Neural cell (in vitro differentiated cells): ENCODE measurements at regions not wholly inside any gene's neighbourhood (a gene's known extent, or its start where the extent isn't known, plus 50 kb on each side); places are given as distances from the start of the nearest gene placed in this dataset.

ENCODE experiments used
- H2AFZ ChIP-seq: fragments of 200-600, 300-800 bp; sonication (generic), shearing (Covaris generic); 2 replicates; pipeline ENCODE4 v1.6.0; 2014; ENCODE audit warnings: low read depth, mild to moderate bottlenecking, antibody characterized with exemption, low read length, moderate library complexity
- H3F3A ChIP-seq: fragments of 200-600 bp; shearing (Covaris generic); 2 replicates; pipeline ENCODE4 v1.6.1; 2016; ENCODE audit warnings: mild to moderate bottlenecking, moderate library complexity, mixed read lengths, antibody characterized with exemption, low read length; ENCODE audit not compliant: insufficient read depth, poor library complexity, severe bottlenecking
- H3K27ac ChIP-seq: fragments of 200-600, 300-800 bp; sonication (generic), shearing (Covaris generic); 2 replicates; pipeline ENCODE4 v1.5.1; 2014; ENCODE audit warnings: mild to moderate bottlenecking, low read length, moderate library complexity
- H3K27me3 ChIP-seq: fragments of 300-800, 200-600 bp; sonication (generic), shearing (Covaris generic); 2 replicates; pipeline ENCODE4 v1.6.0; 2014; ENCODE audit warnings: mild to moderate bottlenecking, low read depth, low read length, moderate library complexity; ENCODE audit not compliant: insufficient read depth
- H3K36me3 ChIP-seq: fragments of 300-800, 200-600 bp; sonication (generic), shearing (Covaris generic); 2 replicates; pipeline ENCODE4 v1.5.1; 2014; ENCODE audit warnings: mild to moderate bottlenecking, antibody characterized with exemption, low read length, moderate library complexity; ENCODE audit not compliant: insufficient read depth
- H3K4me2 ChIP-seq: fragments of 300-800, 200-600 bp; sonication (generic), shearing (Covaris generic); 2 replicates; pipeline ENCODE4 v1.6.0; 2014; ENCODE audit warnings: mild to moderate bottlenecking, low read length
- H3K4me3 ChIP-seq: fragments of 300-800, 200-600 bp; sonication (generic), shearing (Covaris generic); 2 replicates; pipeline ENCODE4 v1.5.1; 2014; ENCODE audit warnings: mild to moderate bottlenecking, low read length, moderate library complexity
- H3K79me2 ChIP-seq: fragments of 200-600 bp; shearing (Covaris generic); replicated peaks from 2 replicates; pipeline ENCODE4 v1.6.0; 2014; ENCODE audit warnings: mild to moderate bottlenecking, low read length, moderate library complexity; ENCODE audit not compliant: insufficient read depth
- H3K9ac ChIP-seq: fragments of 300-800, 200-600 bp; sonication (generic), shearing (Covaris generic); 2 replicates; pipeline ENCODE4 v1.6.1; 2016; ENCODE audit warnings: mild to moderate bottlenecking, low read length, mixed read lengths
- H3K9me2 ChIP-seq: fragments of 200-600 bp; shearing (Covaris generic); 2 replicates; pipeline ENCODE4 v1.6.1; 2016; ENCODE audit warnings: mild to moderate bottlenecking, low read length, mixed read lengths; ENCODE audit not compliant: insufficient read depth
- H3K9me3 ChIP-seq: fragments of 200-600, 300-800 bp; sonication (generic), shearing (Covaris generic); 2 replicates; pipeline ENCODE4 v1.6.1; 2016; ENCODE audit warnings: mild to moderate bottlenecking, mixed run types, low read length, moderate library complexity, mixed read lengths
- H4K20me1 ChIP-seq: fragments of 200-600 bp; shearing (Covaris generic); 2 replicates; pipeline ENCODE4 v1.6.1; 2016; ENCODE audit warnings: mild to moderate bottlenecking, mixed run types; ENCODE audit not compliant: insufficient read depth
- CTCF ChIP-seq: fragments of 450-650 bp; IDR thresholded peaks from 2 replicates; pipeline ENCODE4 v1.5.1; 2014; ENCODE audit warnings: antibody characterized with exemption, mild to moderate bottlenecking, moderate library complexity; ENCODE audit not compliant: poor library complexity, severe bottlenecking
- EP300 ChIP-seq: fragments of 450-650 bp; conservative IDR thresholded peaks from 2 replicates; pipeline ENCODE4 v1.6.1; 2014; ENCODE audit warnings: antibody characterized with exemption, mild to moderate bottlenecking, moderate library complexity; ENCODE audit not compliant: poor library complexity, severe bottlenecking
- EZH2 ChIP-seq: fragments of 200-600, 300-800 bp; shearing (Covaris generic), sonication (generic); IDR thresholded peaks from 2 replicates; pipeline ENCODE4 v1.6.1; 2014; ENCODE audit warnings: antibody characterized with exemption, low read length, borderline replicate concordance, mild to moderate bottlenecking; ENCODE audit not compliant: insufficient read depth, poor library complexity, severe bottlenecking
- MXI1 ChIP-seq: fragments of 450-650 bp; conservative IDR thresholded peaks from 2 replicates; pipeline ENCODE4 v1.6.1; 2014; ENCODE audit warnings: antibody characterized with exemption, mild to moderate bottlenecking; ENCODE audit not compliant: poor library complexity, severe bottlenecking
- POLR2AphosphoS5 ChIP-seq: IDR thresholded peaks from 2 replicates; pipeline ENCODE4 v1.6.1; 2012
- RAD21 ChIP-seq: fragments of 450-650 bp; conservative IDR thresholded peaks from 2 replicates; pipeline ENCODE4 v1.6.1; 2014; ENCODE audit warnings: antibody characterized with exemption, mild to moderate bottlenecking, moderate library complexity
- REST ChIP-seq: IDR thresholded peaks from 2 replicates; pipeline ENCODE4 v1.6.1; 2012; ENCODE audit warnings: borderline replicate concordance
- SMC3 ChIP-seq: fragments of 450-650 bp; conservative IDR thresholded peaks from 2 replicates; pipeline ENCODE4 v1.6.1; 2014; ENCODE audit warnings: antibody characterized with exemption, mild to moderate bottlenecking, moderate library complexity; ENCODE audit not compliant: poor library complexity
- TAF1 ChIP-seq: IDR thresholded peaks from 2 replicates; pipeline ENCODE4 v1.6.1; 2012; ENCODE audit warnings: low read depth

- no peak for TF ChIP-seq SMC3
- TF ChIP-seq MXI1 = no peak
Observed at GRCh38 chr7:131797841-131798240, 241.4 kb upstream of the PODXL start (continued).

- Histone ChIP-seq H3K9me3 (no peaks in the 10 kb centered on the region), H3K27ac (no peak overlapping the region)
- TF ChIP-seq TAF1 = no peak
- no peak for TF ChIP-seq EP300
- no peak for TF ChIP-seq SMC3
- TF ChIP-seq MXI1 = no peak
Observed at GRCh38 chr7:131795400-131795799, 239.0 kb upstream of the PODXL start.

GRCh38 chr7:131792311-131792710 is 235.9 kb upstream of the PODXL start:
- Histone ChIP-seq H3K36me3 (no peaks in the 10 kb centered on the region), H3K9me2 (no peaks in the 10 kb centered on the region), H3K9me3 (no peaks in the 10 kb centered on the region), H3K4me3 (no peak overlapping the region), H2AFZ (no peak overlapping the region), H3K79me2 (no peaks in the 10 kb centered on the region), H3K27ac (no peak overlapping the region), H3K27me3 (no peaks in the 10 kb centered on the region), H3K4me2 (no peak overlapping the region), H3K9ac (no peak overlapping the region), H3F3A (no peaks in the 10 kb centered on the region), H4K20me1 (no peaks in the 10 kb centered on the region)
- TF ChIP-seq POLR2AphosphoS5 (no peak), EP300 (no peak)

More at GRCh38 chr7:131795400-131795799, 239.0 kb upstream of the PODXL start:
- Histone ChIP-seq H3K36me3 (no peaks in the 10 kb centered on the region), H3K79me2 (no peaks in the 10 kb centered on the region), H2AFZ (no peak overlapping the region), H3K9ac (no peak overlapping the region), H3K4me2 (no peak overlapping the region), H3F3A (no peaks in the 10 kb centered on the region), H3K27me3 (no peaks in the 10 kb centered on the region), H3K4me3 (no peak overlapping the region), H3K9me2 (no peaks in the 10 kb centered on the region), H4K20me1 (no peaks in the 10 kb centered on the region)

GRCh38 chr7:131787101-131787500 is 230.7 kb upstream of the PODXL start:
- H3K9me3 ChIP-seq = no peaks in the 10 kb centered on the region
- H3K9ac ChIP-seq = no peak overlapping the region
- no peak overlapping the region for H3K4me2 ChIP-seq
- no peaks in the 10 kb centered on the region for H3K36me3 ChIP-seq
- no peak for TF ChIP-seq RAD21
- no peak for TF ChIP-seq SMC3
- no peak for TF ChIP-seq CTCF
- TF ChIP-seq EZH2 = no peak
- TF ChIP-seq EP300 = no peak
- no peak for TF ChIP-seq REST
- no peak for TF ChIP-seq MXI1
- no peak for TF ChIP-seq TAF1
- TF ChIP-seq POLR2AphosphoS5 = no peak
- H4K20me1 ChIP-seq = no peaks in the 10 kb centered on the region
- H3F3A ChIP-seq = no peaks in the 10 kb centered on the region
- no peak overlapping the region for H3K4me3 ChIP-seq
- no peaks in the 10 kb centered on the region for H3K9me2 ChIP-seq
- H3K27me3 ChIP-seq = no peaks in the 10 kb centered on the region
- H3K79me2 ChIP-seq = no peaks in the 10 kb centered on the region
- no peak overlapping the region for H3K27ac ChIP-seq
- no peak overlapping the region for H2AFZ ChIP-seq
